Common myeloid progenitor, CD34-positive (primary cell): ENCODE measurements at regions not wholly inside any gene's neighbourhood (a gene's known extent, or its start where the extent isn't known, plus 50 kb on each side); places are given as distances from the start of the nearest gene placed in this dataset.
"Not testable (repeated sequence)": the region's sequence is repeated elsewhere in the genome, so short reads cannot be mapped to it uniquely, and the experiment has no call there.

Experiments used
- CTCF ChIA-PET: fragments of 350-600 bp; sonication (Branson Sonifier 250); formaldehyde crosslinking; loops from one replicate; lab custom pipeline; 2021; ENCODE audit warnings: antibody characterized with exemption; lab: Charles Lee
- POLR2A ChIA-PET: fragments of 350-600 bp; sonication (Branson Sonifier 250); formaldehyde crosslinking; loops from one replicate; lab custom pipeline; 2021; ENCODE audit warnings: antibody characterized with exemption; lab: Charles Lee
- DNase-seq, 3 donors: peaks; one replicate each; pipeline versions ENCODE4 v3.0.0 to v3.0.0-alpha.2; 2013
- H3K27ac ChIP-seq, 2 experiments: 1 replicate in 1 of 2; 2 replicates in 1 of 2; pipeline ENCODE4 v1.7.0; 2013; ENCODE audit warnings: inconsistent platforms in 2 of 2, low read length in 2 of 2, mild to moderate bottlenecking in 2 of 2, low read depth in 1 of 2, moderate library complexity in 1 of 2; ENCODE audit not compliant: severe bottlenecking in 2 of 2, insufficient read depth in 1 of 2, poor library complexity in 1 of 2
- H3K27me3 ChIP-seq, 5 experiments: replicated peaks in 2 of 5; 1 replicate in 3 of 5; 2 replicates in 2 of 5; pipeline versions ENCODE4 v1.6.1 to v1.7.0; 2013; ENCODE audit warnings: low read length in 4 of 5, mild to moderate bottlenecking in 2 of 5, moderate library complexity in 2 of 5, inconsistent platforms in 1 of 5; ENCODE audit not compliant: insufficient read depth in 5 of 5, control insufficient read depth in 4 of 5
- H3K36me3 ChIP-seq, 4 experiments: 1 replicate in 2 of 4; 2 replicates in 2 of 4; pipeline versions ENCODE4 v1.6.1 to v1.7.0; 2013; ENCODE audit warnings: low read length in 3 of 4, control low read depth in 1 of 4, mild to moderate bottlenecking in 1 of 4; ENCODE audit not compliant: control insufficient read depth in 4 of 4, insufficient read depth in 4 of 4
- H3K4me1 ChIP-seq, 4 experiments: 1 replicate in 3 of 4; 2 replicates in 1 of 4; pipeline versions ENCODE4 v1.6.1 to v1.7.1; 2013; ENCODE audit warnings: low read length in 3 of 4, mild to moderate bottlenecking in 3 of 4, control low read depth in 1 of 4, inconsistent platforms in 1 of 4, moderate library complexity in 1 of 4; ENCODE audit not compliant: control insufficient read depth in 4 of 4, insufficient read depth in 4 of 4; ENCODE audit errors: control extremely low read depth in 1 of 4
- H3K4me3 ChIP-seq, 7 experiments: 1 replicate in 4 of 7; 2 replicates in 3 of 7; pipeline versions ENCODE4 v1.5.1 to v1.7.0; 2013; ENCODE audit warnings: mild to moderate bottlenecking in 7 of 7, low read length in 6 of 7, moderate library complexity in 6 of 7, inconsistent platforms in 2 of 7, low read depth in 2 of 7, control low read depth in 1 of 7; ENCODE audit not compliant: insufficient read depth in 4 of 7, control insufficient read depth in 1 of 7; ENCODE audit errors: extremely low read depth in 1 of 7
- H3K9me3 ChIP-seq, 5 experiments: 1 replicate in 4 of 5; 2 replicates in 1 of 5; pipeline versions ENCODE4 v1.6.1 to v1.7.1; 2013; ENCODE audit warnings: low read length in 4 of 5, mild to moderate bottlenecking in 2 of 5, inconsistent platforms in 1 of 5, low read depth in 1 of 5, moderate library complexity in 1 of 5; ENCODE audit not compliant: control insufficient read depth in 4 of 5, insufficient read depth in 2 of 5; ENCODE audit errors: control extremely low read depth in 1 of 5
- WGBS: methylation state at CpG from one replicate; pipeline ENCODE4 v1.1.5; 2013; ENCODE audit not compliant: insufficient coverage; 5-methylcytosine and 5-hydroxymethylcytosine counted together

DNA sequence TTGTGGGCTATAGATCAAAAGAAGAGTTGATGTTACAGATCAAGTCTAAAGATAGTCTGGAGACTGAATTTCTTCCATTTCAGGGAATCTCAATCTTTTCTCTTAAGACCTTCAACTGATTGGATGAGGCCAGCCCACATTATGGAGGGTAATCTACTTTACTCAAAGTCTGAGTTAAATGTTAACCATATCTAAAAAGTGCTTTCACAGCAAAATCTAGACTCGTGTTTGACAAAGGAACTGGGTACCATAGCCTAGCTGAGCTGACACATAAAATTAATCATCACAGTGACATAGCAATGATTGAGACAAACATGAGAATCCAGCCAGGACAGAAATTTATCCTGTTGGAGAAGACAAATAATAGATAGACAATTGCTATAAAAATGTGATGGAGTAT lies 407.9 kb upstream of the GRM7 start:
- Histone ChIP-seq H3K27me3 (no peaks in the 10 kb centered on the region), H3K4me3 (no peak overlapping the region), H3K9me3 (no peaks in the 10 kb centered on the region), H3K4me1 (no peaks in the 10 kb centered on the region), H3K27ac (no peak overlapping the region), H3K36me3 (no peaks in the 10 kb centered on the region)
- no CpG with 5 or more reads among the region's 1 CpG for WGBS
- CTCF ChIA-PET: no interaction called here
- POLR2A ChIA-PET: no interaction called here
- DNase-seq: no peak

GRCh38 chr3:6455031-6455430 lies 405.9 kb upstream of the GRM7 start:
- ChIA-PET CTCF (no interaction called here), POLR2A (no interaction called here)
- no peaks in the 10 kb centered on the region for H3K4me1 ChIP-seq
- no peak for DNase-seq
- no peaks in the 10 kb centered on the region for H3K36me3 ChIP-seq
- WGBS: 100% methylated on average over 1 of the region's 3 CpGs
- H3K27me3 ChIP-seq: no peaks in the 10 kb centered on the region
- no peaks in the 10 kb centered on the region for H3K9me3 ChIP-seq
- no peak overlapping the region for H3K4me3 ChIP-seq
- H3K27ac ChIP-seq: no peak overlapping the region

- ChIA-PET POLR2A (no interaction called here), CTCF (no interaction called here)
- H3K9me3 ChIP-seq: no peaks in the 10 kb centered on the region
- no peaks in the 10 kb centered on the region for H3K36me3 ChIP-seq
- no peaks in the 10 kb centered on the region for H3K4me1 ChIP-seq
- DNase-seq: no peak
- no peak overlapping the region for H3K27ac ChIP-seq
- no peaks in the 10 kb centered on the region for H3K27me3 ChIP-seq
- H3K4me3 ChIP-seq: no peak overlapping the region
Measured at GRCh38 chr3:6467186-6467585, 393.7 kb upstream of the GRM7 start.

DNA sequence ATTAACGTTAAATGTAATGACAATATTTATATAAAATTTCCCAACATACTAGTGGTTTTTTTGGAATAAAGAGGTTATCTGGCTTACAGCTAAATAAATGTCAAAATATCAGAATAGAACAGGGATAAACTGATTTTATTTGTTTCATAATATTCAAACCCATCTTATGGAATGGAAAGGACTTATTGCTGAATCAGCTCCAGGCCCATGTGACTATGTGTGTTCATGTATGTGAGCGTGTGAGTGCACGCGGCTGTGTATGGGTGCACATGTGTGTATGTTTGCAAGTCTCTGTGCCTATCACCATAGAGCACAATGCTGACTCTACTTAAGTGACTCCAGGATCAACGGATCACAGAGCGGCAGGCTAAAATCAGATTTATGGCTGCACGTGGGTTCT lies 392.3 kb upstream of the GRM7 start:
- Histone ChIP-seq H3K36me3 (no peaks in the 10 kb centered on the region), H3K27me3 (no peaks in the 10 kb centered on the region), H3K4me1 (no peaks in the 10 kb centered on the region), H3K4me3 (no peak overlapping the region), H3K27ac (no peak overlapping the region), H3K9me3 (peaks cover 0 to 1% (median 0%) of the 10 kb centered on the region in 5 experiments)
- ChIA-PET CTCF (no interaction called here), POLR2A (no interaction called here)
- WGBS: 100% methylated on average over 6 of the region's 7 CpGs
- no peak for DNase-seq

DNA sequence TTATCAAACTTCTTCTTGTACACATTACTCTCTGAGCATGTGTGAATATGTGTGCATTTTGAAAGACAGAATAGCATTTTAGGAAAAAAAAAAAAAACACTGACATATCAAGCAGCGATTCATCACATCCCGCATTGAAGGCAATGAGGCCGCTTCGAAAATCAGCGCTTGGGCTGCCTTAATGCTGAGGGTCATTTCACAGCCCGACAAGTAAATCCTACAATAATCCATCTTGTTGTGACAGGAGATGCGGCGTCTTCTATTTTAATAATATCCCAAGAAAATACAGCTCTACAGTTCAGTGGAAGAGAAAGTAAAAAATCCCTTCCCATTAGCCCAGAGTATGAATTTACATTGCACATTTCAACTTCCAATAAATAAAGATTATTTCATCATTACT lies 389.2 kb upstream of the GRM7 start:
- Histone ChIP-seq H3K4me3 (no peak overlapping the region), H3K9me3 (peaks cover 0 to 1% (median 0%) of the 10 kb centered on the region in 5 experiments), H3K4me1 (no peaks in the 10 kb centered on the region), H3K36me3 (no peaks in the 10 kb centered on the region), H3K27me3 (no peaks in the 10 kb centered on the region), H3K27ac (no peak overlapping the region)
- POLR2A ChIA-PET: no interaction called here
- 100% methylated on average over 5 of the region's 8 CpGs for WGBS
- CTCF ChIA-PET: no interaction called here
- DNase-seq: no peak

DNA sequence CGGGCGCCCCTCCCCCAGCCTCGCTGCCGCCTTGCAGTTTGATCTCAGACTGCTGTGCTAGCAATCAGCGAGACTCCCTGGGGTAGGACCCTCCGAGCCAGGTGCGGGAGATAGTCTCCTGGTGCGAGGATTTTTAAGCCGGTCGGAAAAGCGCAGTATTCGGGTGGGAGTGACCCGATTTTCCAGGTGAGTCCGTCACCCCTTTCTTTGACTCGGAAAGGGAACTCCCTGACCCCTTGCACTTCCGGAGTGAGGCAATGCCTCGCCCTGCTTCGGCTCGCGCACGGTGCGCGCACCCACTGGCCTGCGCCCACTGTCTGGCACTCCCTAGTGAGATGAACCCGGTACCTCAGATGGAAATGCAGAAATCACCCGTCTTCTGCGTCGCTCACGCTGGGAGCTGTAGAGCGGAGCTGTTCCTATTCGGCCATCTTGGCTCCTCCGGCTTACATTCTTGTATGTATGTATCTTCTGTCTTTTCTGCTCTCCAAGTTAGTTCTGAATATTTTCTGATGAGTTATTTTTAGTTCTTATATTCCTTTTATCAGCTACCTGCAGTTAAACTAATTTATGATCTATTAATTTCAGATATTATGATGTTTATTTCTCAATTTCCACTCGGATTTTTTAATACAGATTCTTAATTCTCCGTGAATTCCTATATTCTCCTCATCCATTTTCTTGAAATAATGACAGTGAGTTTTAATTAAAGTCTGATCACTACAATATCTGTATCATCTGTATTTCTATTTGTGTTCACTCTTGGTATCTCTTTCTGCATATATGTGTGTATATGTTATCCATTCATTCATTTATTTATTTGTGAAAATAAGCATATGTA lies 370.2 kb upstream of the GRM7 start:
- H3K36me3 ChIP-seq, CTCF ChIA-PET, H3K9me3 ChIP-seq, DNase-seq, POLR2A ChIA-PET, H3K27me3 ChIP-seq, H3K4me3 ChIP-seq, H3K4me1 ChIP-seq: not testable (repeated sequence)
- H3K27ac ChIP-seq: peak overlapping the region in 1 of 2 experiments; percentile 43
- 73% methylated on average over 3 of the region's 34 CpGs for WGBS

GRCh38 chr3:6491768-6492167 lies 369.1 kb upstream of the GRM7 start:
- no peaks in the 10 kb centered on the region for H3K9me3 ChIP-seq
- ChIA-PET POLR2A (no interaction called here), CTCF (interaction anchor here (0.6 kb wide), 1 partner anchor 40 kb away, joined by 3 read pairs; no protein-coding TSS in a partner anchor)
- H3K27ac ChIP-seq: no peak overlapping the region
- no peak for DNase-seq
- 100% methylated on average over 1 of the region's 2 CpGs for WGBS
- no peaks in the 10 kb centered on the region for H3K27me3 ChIP-seq
- H3K4me1 ChIP-seq: no peaks in the 10 kb centered on the region
- no peaks in the 10 kb centered on the region for H3K36me3 ChIP-seq
- no peak overlapping the region for H3K4me3 ChIP-seq
